K562 (cell line): ENCODE measurements at regions not wholly inside any gene's neighbourhood (a gene's known extent, or its start where the extent isn't known, plus 50 kb on each side); places are given as distances from the start of the nearest gene placed in this dataset.

ENCODE experiments used
- ARID4B ChIP-seq: sonication (generic); formaldehyde crosslinking; IDR thresholded peaks from 2 replicates; pipeline ENCODE4 v1.8.0; 2022; ENCODE audit warnings: mild to moderate bottlenecking, missing genetic modification reagents
- MAX ChIP-seq: sonication (generic); formaldehyde crosslinking; IDR thresholded peaks from 2 replicates; pipeline ENCODE4 v1.9.0; 2022; ENCODE audit warnings: mild to moderate bottlenecking, missing genetic modification reagents
- MYC ChIP-seq, 2 experiments: fragments of 250-450 bp in 1 of 2; sonication (Bioruptor Pico) in 1 of 2; IDR thresholded peaks; 2 replicates each; pipeline versions ENCODE4 v1.5.1 to v1.6.1; 2012 to 2021; ENCODE audit warnings: low read depth in 2 of 2, borderline replicate concordance in 1 of 2, improper control_type of control experiment in 1 of 2, low read length in 1 of 2, mild to moderate bottlenecking in 1 of 2, moderate library complexity in 1 of 2
- NFYB ChIP-seq: IDR thresholded peaks from 2 replicates; pipeline ENCODE4 v1.6.1; 2011; ENCODE audit warnings: mild to moderate bottlenecking, moderate library complexity; ENCODE audit not compliant: insufficient read length; ENCODE audit errors: extremely low read depth
- PBX2 ChIP-seq, 2 experiments: IDR thresholded peaks in 1 of 2; conservative IDR thresholded peaks in 1 of 2; 2 replicates each; pipeline ENCODE4 v1.6.1; 2016; ENCODE audit warnings: low read depth in 2 of 2, mild to moderate bottlenecking in 1 of 2, missing compliant biosample characterization in 1 of 2, missing genetic modification characterization in 1 of 2, moderate library complexity in 1 of 2
- POLR2AphosphoS5 ChIP-seq: IDR thresholded peaks from 2 replicates; pipeline ENCODE4 v1.6.1; 2011; ENCODE audit warnings: mild to moderate bottlenecking, low read depth, low read length, moderate library complexity; ENCODE audit not compliant: control insufficient read depth, insufficient read depth
- POLR2B ChIP-seq: fragments of 450-650 bp; IDR thresholded peaks from 2 replicates; pipeline ENCODE4 v1.6.1; 2018; ENCODE audit warnings: low read depth; ENCODE audit not compliant: partially characterized antibody
- RBM39 ChIP-seq: fragments of 200-400 bp; formaldehyde crosslinking; optimal IDR thresholded peaks from 2 replicates; pipeline ENCODE3; 2018; ENCODE audit warnings: low read depth, low read length
- REST ChIP-seq, 2 experiments: fragments of 450-650 bp; formaldehyde crosslinking in 1 of 2; IDR thresholded peaks; 2 replicates each; pipeline versions ENCODE4 v1.4.0 to v1.6.1; 2014 to 2020; ENCODE audit warnings: mild to moderate bottlenecking in 2 of 2, borderline replicate concordance in 1 of 2, low read depth in 1 of 2
- ZBED1 ChIP-seq: IDR thresholded peaks from 2 replicates; pipeline ENCODE4 v1.6.1; 2014
- ZBTB33 ChIP-seq: sonication (generic); formaldehyde crosslinking; IDR thresholded peaks from 2 replicates; pipeline ENCODE4 v1.8.1; 2023; ENCODE audit warnings: mild to moderate bottlenecking, missing genetic modification reagents

GRCh38 chr20:58574469-58574868 is 59.3 kb upstream of the APCDD1L start:
- TF ChIP-seq ZBED1 (no peak), NFYB (no peak), REST (IDR thresholded peaks at IDR 0.05; ENCODE audit: borderline replicate concordance) (no peak), REST (CRISPR knock-in tag; IDR thresholded peaks at IDR 0.05; ENCODE audit: low read depth) (no peak), ARID4B (CRISPR knock-in tag) (no peak), ZBTB33 (CRISPR knock-in tag) (no peak), PBX2 (CRISPR knock-in tag; IDR thresholded peaks at IDR 0.05; ENCODE audit: low read depth) (no peak), PBX2 (tag; conservative IDR thresholded peaks at IDR 0.05; ENCODE audit: low read depth) (no peak), MYC (IDR thresholded peaks at IDR 0.05; ENCODE audit: low read depth, low read length) (no peak), MYC (CRISPR knock-in tag; IDR thresholded peaks at IDR 0.05; ENCODE audit: borderline replicate concordance, low read depth) (no peak), POLR2AphosphoS5 (no peak), POLR2B (no peak), RBM39 (no peak), MAX (no peak)
